ENCODE measurements at regions not wholly inside any gene's neighbourhood (a gene's known extent, or its start where the extent isn't known, plus 50 kb on each side); places are given as distances from the start of the nearest gene placed in this dataset.

DNA sequence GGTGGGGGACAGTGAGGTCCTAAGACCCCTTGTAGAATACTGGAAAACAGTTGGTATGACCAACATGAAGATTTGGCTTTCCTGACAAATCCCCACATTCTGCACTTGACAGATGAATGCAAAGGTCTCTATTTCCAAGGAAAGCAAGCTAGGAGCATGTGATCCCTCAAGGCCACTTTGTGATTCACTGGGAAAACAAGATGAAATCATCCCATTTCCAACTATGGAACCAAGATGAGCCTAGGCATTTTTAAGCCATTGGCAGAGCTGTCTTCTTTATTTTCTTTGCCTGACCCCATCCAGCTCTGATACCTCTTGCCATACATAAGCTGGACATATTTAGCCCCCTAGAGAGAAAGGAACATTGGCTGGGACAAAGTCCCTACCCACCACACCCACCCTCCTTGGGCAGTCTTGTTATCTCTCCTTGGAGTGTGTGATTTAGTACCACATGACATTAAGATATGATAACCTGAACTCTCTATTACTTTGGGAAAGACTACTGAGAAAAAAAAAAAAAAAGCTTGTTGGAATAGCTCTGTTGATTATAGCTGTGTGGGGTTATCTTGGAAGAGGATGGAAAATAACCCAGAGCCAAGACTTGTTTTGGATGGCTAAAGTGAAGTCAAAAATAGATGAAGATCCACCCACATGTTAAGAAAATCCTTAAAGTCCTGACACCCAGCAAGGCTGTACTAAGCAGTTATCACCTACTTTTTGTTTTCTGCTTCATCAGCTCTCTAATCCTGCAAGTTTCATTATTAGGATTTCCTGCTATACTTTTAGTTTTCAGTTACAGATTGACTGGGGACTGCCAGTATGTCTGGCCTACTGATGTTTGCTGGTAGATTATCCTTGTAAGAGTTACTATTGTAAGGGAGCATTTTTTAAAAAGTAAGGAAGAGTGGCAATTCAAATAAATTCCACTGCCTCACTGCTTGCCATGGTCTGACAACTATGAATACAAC, 90.1 kb upstream of the PREP start:
- TF ChIP-seq CTCF (IDR thresholded peaks at IDR 0.05; ENCODE audit: low read depth, low read length, poor library complexity, severe bottlenecking) (no peak), EZH2phosphoT487 (IDR thresholded peaks at IDR 0.05; ENCODE audit: borderline replicate concordance, low read length) (no peak)

Data from DOHH2 (cell line).